GM12878 (cell line): ENCODE measurements at regions not wholly inside any gene's neighbourhood (a gene's known extent, or its start where the extent isn't known, plus 50 kb on each side); places are given as distances from the start of the nearest gene placed in this dataset.

Experiments
- ATAC-seq: fragments of 200-7000 bp; cut with Tn5 transposase; 3 replicates; pipeline ENCODE4 v1.9.1; 2020; ENCODE audit warnings: mild to moderate bottlenecking, moderate library complexity
- BruUV-seq: library from RNA; stranded (reverse); fragments of 400-500 nt; replicated peaks from 2 replicates; lab custom pipeline; 2021; lab: Mats Ljungman, UMichigan
- CTCF ChIA-PET: fragments of 300-600 bp; sonication (Branson Sonifier 250); formaldehyde crosslinking; extraction: SDS; loops from one replicate; lab custom pipeline; 2021; ENCODE audit warnings: inconsistent platforms; lab: Yijun Ruan, JAX
- POLR2A ChIA-PET: fragments of 350-600 bp; formaldehyde crosslinking; extraction: SDS; loops from one replicate; lab custom pipeline; 2021; ENCODE audit warnings: inconsistent platforms; lab: Charles Lee
- RAD21 ChIA-PET: fragments of 300-600 bp; sonication (Branson Sonifier 250); formaldehyde crosslinking; loops from one replicate; lab custom pipeline; 2023; ENCODE audit warnings: antibody characterized with exemption; ENCODE audit not compliant: unreplicated experiment; lab: Charles Lee
- SMC1A ChIA-PET: fragments of 300-600 bp; sonication (Branson Sonifier 250); formaldehyde crosslinking; loops from one replicate; lab custom pipeline; 2023; ENCODE audit not compliant: unreplicated experiment, uncharacterized antibody; lab: Charles Lee
- DNase-seq: peaks from one replicate; pipeline ENCODE4 v3.0.0-alpha.2; 2011; ENCODE audit warnings: low read depth, low spot score
- FAIRE-seq: peaks from 3 replicates; lab custom pipeline; 2011; peaks lifted over from hg19 to GRCh38; lab: Jason Lieb, UNC
- H2AFZ ChIP-seq: 2 replicates; pipeline ENCODE4 v1.6.0; 2011; ENCODE audit warnings: low read depth, low read length, control low read depth; ENCODE audit not compliant: control insufficient read depth
- H3K27ac ChIP-seq: 2 replicates; pipeline ENCODE4 v1.5.1; 2011; ENCODE audit warnings: control low read depth; ENCODE audit not compliant: control insufficient read depth, insufficient read depth
- H3K27me3 ChIP-seq, 2 experiments: replicated peaks in 1 of 2; 2 replicates each; pipeline versions ENCODE4 v1.6.0 to v1.6.1; 2011; ENCODE audit warnings: low read length in 1 of 2; ENCODE audit not compliant: control insufficient read depth in 2 of 2, insufficient read depth in 2 of 2
- H3K36me3 ChIP-seq, 2 experiments: 2 replicates each; pipeline ENCODE4 v1.5.1; 2011; ENCODE audit warnings: low read length in 1 of 2; ENCODE audit not compliant: control insufficient read depth in 2 of 2, insufficient read depth in 2 of 2
- H3K4me1 ChIP-seq: 2 replicates; pipeline ENCODE4 v1.6.1; 2011; ENCODE audit warnings: mild to moderate bottlenecking, low read length, moderate library complexity, mixed read lengths; ENCODE audit not compliant: control insufficient read depth, insufficient read depth
- H3K4me2 ChIP-seq: 2 replicates; pipeline ENCODE4 v1.6.0; 2011; ENCODE audit warnings: control low read depth; ENCODE audit not compliant: control insufficient read depth, insufficient read depth
- H3K4me3 ChIP-seq: fragments of 200-600 bp; sonication (generic); 2 replicates; pipeline ENCODE4 v1.5.1; 2016
- H3K79me2 ChIP-seq: 2 replicates; pipeline ENCODE4 v1.6.0; 2011; ENCODE audit warnings: low read length; ENCODE audit not compliant: control insufficient read depth, insufficient read depth
- H3K9ac ChIP-seq: 2 replicates; pipeline ENCODE4 v1.8.0; 2011; ENCODE audit warnings: low read length, control low read depth, mixed read lengths; ENCODE audit not compliant: control insufficient read depth, insufficient read depth
- H3K9me3 ChIP-seq: replicated peaks from 3 replicates; pipeline ENCODE4 v1.5.1; 2011; ENCODE audit warnings: mild to moderate bottlenecking, low read length; ENCODE audit not compliant: control insufficient read depth, insufficient read depth
- H4K20me1 ChIP-seq: 2 replicates; pipeline ENCODE4 v1.6.0; 2011; ENCODE audit not compliant: control insufficient read depth, insufficient read depth
- EZH2 ChIP-seq: IDR thresholded peaks from 2 replicates; pipeline ENCODE4 v1.6.1; 2012; ENCODE audit warnings: low read depth, mild to moderate bottlenecking, control low read depth, inconsistent platforms, low read length, borderline replicate concordance; ENCODE audit not compliant: control insufficient read depth
- FOXK2 ChIP-seq: fragments of 450-650 bp; IDR thresholded peaks from 2 replicates; pipeline ENCODE4 v1.6.1; 2017; ENCODE audit warnings: mild to moderate bottlenecking, moderate library complexity
- JUNB ChIP-seq: IDR thresholded peaks from 2 replicates; pipeline ENCODE4 v1.6.1; 2016; ENCODE audit warnings: antibody characterized with exemption, mild to moderate bottlenecking
- JUND ChIP-seq: IDR thresholded peaks from 2 replicates; pipeline ENCODE4 v1.6.1; 2012; ENCODE audit warnings: low read depth, mild to moderate bottlenecking, low read length, improper control_type of control experiment, moderate library complexity
- MEF2B ChIP-seq: fragments of 450-650 bp; IDR thresholded peaks from 2 replicates; pipeline ENCODE4 v1.6.1; 2018; ENCODE audit warnings: mild to moderate bottlenecking, moderate library complexity; ENCODE audit not compliant: partially characterized antibody, poor library complexity, severe bottlenecking
- NBN ChIP-seq: fragments of 450-650 bp; IDR thresholded peaks from 2 replicates; pipeline ENCODE4 v1.6.1; 2016
- NRF1 ChIP-seq: conservative IDR thresholded peaks from 2 replicates; pipeline ENCODE4 v1.6.1; 2011; ENCODE audit warnings: mild to moderate bottlenecking, low read depth, low read length, improper control_type of control experiment
- PAX5 ChIP-seq: IDR thresholded peaks from 2 replicates; pipeline ENCODE4 v1.6.1; 2011; ENCODE audit warnings: low read depth, low read length, borderline replicate concordance
- POLR2AphosphoS2 ChIP-seq: IDR thresholded peaks from 2 replicates; pipeline ENCODE4 v1.6.1; 2011; ENCODE audit warnings: low read depth, mild to moderate bottlenecking, low read length, improper control_type of control experiment, moderate library complexity
- SIN3A ChIP-seq: IDR thresholded peaks from 2 replicates; pipeline ENCODE4 v1.6.1; 2012; ENCODE audit warnings: low read depth, low read length, improper control_type of control experiment
- SMC3 ChIP-seq: IDR thresholded peaks from 2 replicates; pipeline ENCODE4 v1.6.1; 2011; ENCODE audit warnings: low read length, improper control_type of control experiment, borderline replicate concordance
- SREBF1 ChIP-seq: IDR thresholded peaks from 2 replicates; pipeline ENCODE4 v1.6.1; 2012; ENCODE audit warnings: mild to moderate bottlenecking, low read length
- YY1 ChIP-seq: IDR thresholded peaks from 2 replicates; pipeline ENCODE4 v1.6.1; 2011; ENCODE audit warnings: low read depth, mild to moderate bottlenecking, low read length
- ZNF207 ChIP-seq: fragments of 450-650 bp; IDR thresholded peaks from 2 replicates; pipeline ENCODE4 v1.6.1; 2014; ENCODE audit warnings: antibody characterized with exemption, mild to moderate bottlenecking, borderline replicate concordance
- ZNF24 ChIP-seq: fragments of 450-650 bp; IDR thresholded peaks from 2 replicates; pipeline ENCODE4 v1.6.1; 2017; ENCODE audit warnings: antibody characterized with exemption, mild to moderate bottlenecking
- WGBS: methylation state at CpG from one replicate; pipeline ENCODE4 v1.1.6; 2016; ENCODE audit warnings: low lambda C conversion rate; ENCODE audit not compliant: insufficient replicate concordance, insufficient coverage; ENCODE audit errors: missing lambda C conversion rate; 5-methylcytosine and 5-hydroxymethylcytosine counted together
- in situ Hi-C: fragments of 300-500 bp; cut with MboI; formaldehyde crosslinking; loops from 9 replicates; pipeline ENCODE4 v1.14.3; 2018; ENCODE audit warnings: mixed read lengths
- intact Hi-C: fragments of 100-400 bp; cut with micrococcal nuclease; formaldehyde crosslinking; loops from one replicate; pipeline ENCODE4 v1.14.2; 2022; ENCODE audit not compliant: unreplicated experiment
- TF ChIP-seq, protein P1 (sequence below): IDR thresholded peaks from 2 replicates; pipeline ENCODE4 v1.6.1; 2011; ENCODE audit warnings: mild to moderate bottlenecking, low read depth, low read length, moderate library complexity; ENCODE audit not compliant: insufficient replicate concordance
- TF ChIP-seq, protein P2 (sequence below): fragments of 450-650 bp; IDR thresholded peaks from 2 replicates; pipeline ENCODE4 v1.6.1; 2018; ENCODE audit warnings: mild to moderate bottlenecking, low read depth, moderate library complexity; ENCODE audit not compliant: partially characterized antibody
- TF ChIP-seq, protein P3 (sequence below): fragments of 150-350 bp; IDR thresholded peaks from 2 replicates; pipeline ENCODE4 v1.6.1; 2014; ENCODE audit warnings: mild to moderate bottlenecking, low read depth, low read length

DNA sequence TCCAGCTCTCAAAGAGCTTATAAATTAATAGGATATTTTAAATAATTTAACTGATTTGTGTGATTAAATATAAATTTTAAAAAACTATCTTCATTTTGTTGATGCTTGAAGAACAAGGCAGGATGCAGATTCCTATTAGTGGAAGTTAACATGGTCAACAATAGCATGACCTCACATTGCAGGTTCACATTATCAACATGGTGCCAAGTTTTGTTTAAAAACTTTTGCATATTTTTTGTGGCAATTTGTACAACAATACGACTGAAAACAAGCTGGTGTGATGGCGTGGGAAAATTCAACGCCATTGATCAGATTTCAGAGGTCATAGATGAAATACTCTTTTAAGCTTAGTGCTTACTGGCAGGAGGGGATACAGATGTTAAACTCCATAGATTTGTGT lies 114.1 kb upstream of the MYO10 start:
- intact Hi-C loops: no loop called here
- Histone ChIP-seq H3K79me2 (no peaks in the 10 kb centered on the region), H3K4me2 (no peak overlapping the region), H3K27me3 (no peaks in the 10 kb centered on the region), H2AFZ (no peak overlapping the region), H3K4me3 (no peak overlapping the region), H3K9ac (no peak overlapping the region), H4K20me1 (no peaks in the 10 kb centered on the region), H3K9me3 (no peaks in the 10 kb centered on the region), H3K36me3 (no peaks in the 10 kb centered on the region), H3K27ac (no peak overlapping the region), H3K4me1 (no peaks in the 10 kb centered on the region)
- no peak for FAIRE-seq
- WGBS: 78% methylated on average over 3 of the region's 3 CpGs
- in situ Hi-C loops: no loop called here
- TF ChIP-seq, protein P1, sequence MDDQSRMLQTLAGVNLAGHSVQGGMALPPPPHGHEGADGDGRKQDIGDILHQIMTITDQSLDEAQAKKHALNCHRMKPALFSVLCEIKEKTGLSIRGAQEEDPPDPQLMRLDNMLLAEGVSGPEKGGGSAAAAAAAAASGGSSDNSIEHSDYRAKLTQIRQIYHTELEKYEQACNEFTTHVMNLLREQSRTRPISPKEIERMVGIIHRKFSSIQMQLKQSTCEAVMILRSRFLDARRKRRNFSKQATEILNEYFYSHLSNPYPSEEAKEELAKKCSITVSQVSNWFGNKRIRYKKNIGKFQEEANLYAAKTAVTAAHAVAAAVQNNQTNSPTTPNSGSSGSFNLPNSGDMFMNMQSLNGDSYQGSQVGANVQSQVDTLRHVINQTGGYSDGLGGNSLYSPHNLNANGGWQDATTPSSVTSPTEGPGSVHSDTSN: no peak
- no peak for TF ChIP-seq POLR2AphosphoS2
- no peak for TF ChIP-seq SIN3A
- TF ChIP-seq MEF2B: no peak
- TF ChIP-seq NRF1: no peak
- no peak for TF ChIP-seq SREBF1
- TF ChIP-seq, protein P2, sequence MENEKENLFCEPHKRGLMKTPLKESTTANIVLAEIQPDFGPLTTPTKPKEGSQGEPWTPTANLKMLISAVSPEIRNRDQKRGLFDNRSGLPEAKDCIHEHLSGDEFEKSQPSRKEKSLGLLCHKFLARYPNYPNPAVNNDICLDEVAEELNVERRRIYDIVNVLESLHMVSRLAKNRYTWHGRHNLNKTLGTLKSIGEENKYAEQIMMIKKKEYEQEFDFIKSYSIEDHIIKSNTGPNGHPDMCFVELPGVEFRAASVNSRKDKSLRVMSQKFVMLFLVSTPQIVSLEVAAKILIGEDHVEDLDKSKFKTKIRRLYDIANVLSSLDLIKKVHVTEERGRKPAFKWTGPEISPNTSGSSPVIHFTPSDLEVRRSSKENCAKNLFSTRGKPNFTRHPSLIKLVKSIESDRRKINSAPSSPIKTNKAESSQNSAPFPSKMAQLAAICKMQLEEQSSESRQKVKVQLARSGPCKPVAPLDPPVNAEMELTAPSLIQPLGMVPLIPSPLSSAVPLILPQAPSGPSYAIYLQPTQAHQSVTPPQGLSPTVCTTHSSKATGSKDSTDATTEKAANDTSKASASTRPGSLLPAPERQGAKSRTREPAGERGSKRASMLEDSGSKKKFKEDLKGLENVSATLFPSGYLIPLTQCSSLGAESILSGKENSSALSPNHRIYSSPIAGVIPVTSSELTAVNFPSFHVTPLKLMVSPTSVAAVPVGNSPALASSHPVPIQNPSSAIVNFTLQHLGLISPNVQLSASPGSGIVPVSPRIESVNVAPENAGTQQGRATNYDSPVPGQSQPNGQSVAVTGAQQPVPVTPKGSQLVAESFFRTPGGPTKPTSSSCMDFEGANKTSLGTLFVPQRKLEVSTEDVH: no peak
- TF ChIP-seq SMC3: no peak
- no peak for TF ChIP-seq JUNB
- no peak for TF ChIP-seq ZNF207
- TF ChIP-seq, protein P3, sequence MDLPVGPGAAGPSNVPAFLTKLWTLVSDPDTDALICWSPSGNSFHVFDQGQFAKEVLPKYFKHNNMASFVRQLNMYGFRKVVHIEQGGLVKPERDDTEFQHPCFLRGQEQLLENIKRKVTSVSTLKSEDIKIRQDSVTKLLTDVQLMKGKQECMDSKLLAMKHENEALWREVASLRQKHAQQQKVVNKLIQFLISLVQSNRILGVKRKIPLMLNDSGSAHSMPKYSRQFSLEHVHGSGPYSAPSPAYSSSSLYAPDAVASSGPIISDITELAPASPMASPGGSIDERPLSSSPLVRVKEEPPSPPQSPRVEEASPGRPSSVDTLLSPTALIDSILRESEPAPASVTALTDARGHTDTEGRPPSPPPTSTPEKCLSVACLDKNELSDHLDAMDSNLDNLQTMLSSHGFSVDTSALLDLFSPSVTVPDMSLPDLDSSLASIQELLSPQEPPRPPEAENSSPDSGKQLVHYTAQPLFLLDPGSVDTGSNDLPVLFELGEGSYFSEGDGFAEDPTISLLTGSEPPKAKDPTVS: no peak
- TF ChIP-seq FOXK2: no peak
- no peak for TF ChIP-seq NBN
- no peak for TF ChIP-seq YY1
- no peak for TF ChIP-seq ZNF24
- TF ChIP-seq JUND: no peak
- TF ChIP-seq EZH2: no peak
- TF ChIP-seq PAX5: no peak
- ChIA-PET POLR2A (no interaction called here), SMC1A (no interaction called here), CTCF (no interaction called here), RAD21 (no interaction called here)
- ATAC-seq: no peak
- no TSS peak for BruUV-seq
- DNase-seq: no peak
